GM19463 (cell line): ENCODE measurements at regions not wholly inside any gene's neighbourhood (a gene's known extent, or its start where the extent isn't known, plus 50 kb on each side); places are given as distances from the start of the nearest gene placed in this dataset.
A peak's percentile ranks its signal among the peaks of the same experiment; 100 is the strongest.

ENCODE experiments used
- ATAC-seq: cut with Tn5 transposase; IDR thresholded peaks from one replicate; pipeline ENCODE4 v1.9.1; 2021; ENCODE audit warnings: mild to moderate bottlenecking, moderate library complexity; ENCODE audit not compliant: unreplicated experiment

- no peak for ATAC-seq
Observed at GRCh38 chr18:51516478-51517038, 319.1 kb upstream of the MEX3C start.

GRCh38 chr18:51519571-51519970 lies 322.1 kb upstream of the MEX3C start:
- ATAC-seq: no peak

DNA sequence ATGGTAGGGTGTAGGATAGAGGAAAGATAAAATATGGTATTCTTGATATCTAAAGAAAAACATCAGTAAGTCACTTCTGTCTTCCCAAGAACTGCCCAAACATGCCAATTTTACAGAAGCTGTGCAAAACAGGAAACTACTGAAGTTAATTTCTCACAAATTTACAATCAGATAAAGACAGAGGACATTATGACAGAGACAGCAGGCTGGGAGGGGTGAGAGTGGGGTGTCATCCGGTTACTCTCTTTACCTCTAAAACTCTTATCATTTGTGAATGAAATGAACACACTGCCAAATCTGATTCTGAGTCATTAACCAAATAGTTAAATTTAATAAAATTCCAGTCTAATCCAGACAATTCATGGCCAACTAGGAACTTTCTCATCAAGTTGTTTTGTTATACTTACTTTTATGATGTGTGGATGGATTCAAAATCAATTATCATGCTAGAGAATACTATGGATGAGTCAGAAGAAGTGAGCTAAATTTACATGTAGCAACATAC lies 323.2 kb upstream of the MEX3C start:
- ATAC-seq: no peak

GRCh38 chr18:51522338-51522737 lies 324.9 kb upstream of the MEX3C start:
- ATAC-seq: no peak

- ATAC-seq: no peak
Observed at GRCh38 chr18:51522821-51523220, 325.3 kb upstream of the MEX3C start.

GRCh38 chr18:51523671-51524070 lies 326.2 kb upstream of the MEX3C start:
- no peak for ATAC-seq

DNA sequence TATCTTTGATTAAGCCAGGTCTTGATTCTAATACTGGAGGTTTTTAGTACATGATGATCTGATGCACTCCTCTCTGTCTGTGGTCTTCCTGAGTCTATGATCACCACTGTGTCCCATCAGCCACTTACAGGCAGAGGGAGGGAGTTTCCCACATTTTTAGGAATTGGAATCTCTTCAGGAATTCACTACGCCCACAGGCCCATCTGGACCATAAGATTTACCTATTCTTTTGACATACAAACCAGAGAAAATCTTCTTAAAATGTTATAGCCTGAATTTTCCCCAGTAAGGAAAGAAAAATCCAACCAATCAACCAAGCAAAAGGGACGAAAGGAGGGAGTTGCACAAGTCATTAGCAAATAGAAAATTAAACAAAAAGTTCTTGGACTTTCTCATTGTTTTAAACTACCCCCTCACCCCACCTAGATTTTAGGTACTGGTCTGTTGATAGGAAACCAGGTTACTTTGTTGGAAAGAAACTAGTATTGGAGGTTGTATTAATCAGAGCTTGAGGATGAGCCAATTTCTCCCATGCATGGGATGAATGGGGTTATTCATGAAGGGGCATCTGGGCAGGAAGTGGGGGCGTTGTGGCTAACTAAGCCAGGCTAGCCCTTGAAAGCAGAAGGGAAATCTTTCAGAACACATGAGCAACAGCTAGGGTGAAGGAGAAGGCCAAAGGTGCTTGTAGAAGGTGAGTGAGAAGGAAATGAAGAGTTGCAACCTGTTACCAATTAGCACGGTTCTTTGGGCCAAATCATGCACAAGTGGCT lies 328.2 kb upstream of the MEX3C start:
- no peak for ATAC-seq

- ATAC-seq: no peak
Observed at GRCh38 chr18:51527826-51528225, 330.3 kb upstream of the MEX3C start.

- no peak for ATAC-seq
Observed at GRCh38 chr18:51531501-51531900, 334.0 kb upstream of the MEX3C start.

GRCh38 chr18:51537487-51537886 lies 340.0 kb upstream of the MEX3C start:
- ATAC-seq: peak; percentile 90

DNA sequence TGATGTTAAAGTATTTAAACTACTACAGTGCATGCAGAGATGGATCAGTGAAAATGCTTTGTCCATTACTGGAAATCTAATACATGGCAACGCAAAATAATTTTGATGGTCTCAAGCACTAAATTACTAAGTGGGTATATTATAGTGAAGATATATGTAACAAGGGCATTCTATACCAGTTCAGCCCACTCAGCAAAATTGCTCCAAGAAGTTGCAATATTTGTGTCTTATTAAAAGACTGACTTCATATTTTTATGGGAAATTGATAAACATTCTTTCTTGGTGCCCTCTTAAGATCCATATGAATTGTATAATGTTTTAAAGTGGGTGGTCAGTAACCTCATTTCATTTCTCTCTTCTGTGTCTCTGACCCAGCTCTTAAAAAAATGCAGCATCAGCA lies 343.1 kb upstream of the MEX3C start:
- ATAC-seq: no peak

DNA sequence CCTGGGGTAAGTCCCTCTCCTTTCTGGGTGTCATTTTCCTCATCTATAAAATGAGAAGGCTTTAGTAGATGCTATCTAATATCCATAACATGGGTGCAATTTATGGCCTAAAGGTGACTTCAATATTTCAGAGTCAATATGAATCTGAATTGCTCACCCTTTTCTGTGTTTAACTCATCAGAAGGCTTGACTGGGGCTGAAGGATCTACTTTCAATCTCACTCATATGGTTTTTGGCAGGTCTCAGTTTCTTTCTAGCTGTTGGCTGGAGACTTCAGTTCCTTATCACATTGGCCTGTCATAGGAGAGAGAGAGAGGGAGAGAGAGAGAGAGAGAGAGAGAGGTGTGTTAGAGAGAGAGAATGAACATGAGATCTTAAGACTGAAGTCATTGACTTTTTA lies 343.7 kb upstream of the MEX3C start:
- ATAC-seq: no peak

DNA sequence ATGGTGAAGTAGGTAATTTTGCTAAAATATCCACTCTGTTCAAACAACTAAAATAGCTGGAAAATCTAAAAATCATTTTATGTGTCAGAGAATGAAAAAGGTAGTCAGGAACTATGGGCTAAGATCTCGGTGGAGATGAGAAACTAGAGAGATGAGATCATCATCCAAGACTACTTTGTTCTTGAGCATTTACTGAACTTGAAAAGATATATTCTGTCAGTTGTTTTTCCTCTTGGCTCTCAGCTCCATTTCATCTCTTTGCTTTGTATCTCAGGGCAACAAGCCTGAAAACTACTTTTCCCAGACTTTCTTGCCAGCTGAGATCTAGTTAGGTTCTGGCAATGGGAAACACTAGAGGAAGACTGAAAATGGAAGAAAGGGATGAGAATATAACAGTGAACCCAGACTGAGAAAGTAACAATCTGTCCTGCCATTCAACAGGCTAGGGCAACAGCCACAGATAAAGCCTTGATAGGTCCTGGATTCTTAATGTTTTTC lies 346.2 kb upstream of the MEX3C start:
- no peak for ATAC-seq

DNA sequence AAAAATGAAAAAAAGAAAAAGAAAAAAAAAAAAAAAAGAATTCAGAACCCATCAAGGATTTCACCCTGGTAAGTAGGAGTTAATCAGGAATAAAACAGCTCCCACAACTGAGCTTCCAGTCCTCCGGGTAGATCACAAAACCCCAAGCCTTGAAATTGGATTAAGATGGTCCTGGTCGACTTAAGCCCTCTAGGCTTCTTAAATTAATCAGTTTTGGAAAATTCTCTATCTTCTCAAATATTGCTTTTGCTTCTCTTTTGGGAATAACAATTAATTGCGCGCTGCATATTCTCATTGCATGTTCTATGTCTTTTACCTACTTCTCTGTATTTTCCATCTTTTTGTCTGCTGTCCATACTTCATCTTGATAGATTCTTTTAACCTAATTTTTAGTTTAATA lies 348.0 kb upstream of the MEX3C start:
- ATAC-seq: no peak

GRCh38 chr18:51559198-51559901 lies 361.9 kb upstream of the MEX3C start:
- no peak for ATAC-seq

- ATAC-seq: no peak
Observed at GRCh38 chr18:51559902-51560287, 362.4 kb upstream of the MEX3C start.

GRCh38 chr18:51561821-51562220 lies 364.3 kb upstream of the MEX3C start:
- no peak for ATAC-seq

DNA sequence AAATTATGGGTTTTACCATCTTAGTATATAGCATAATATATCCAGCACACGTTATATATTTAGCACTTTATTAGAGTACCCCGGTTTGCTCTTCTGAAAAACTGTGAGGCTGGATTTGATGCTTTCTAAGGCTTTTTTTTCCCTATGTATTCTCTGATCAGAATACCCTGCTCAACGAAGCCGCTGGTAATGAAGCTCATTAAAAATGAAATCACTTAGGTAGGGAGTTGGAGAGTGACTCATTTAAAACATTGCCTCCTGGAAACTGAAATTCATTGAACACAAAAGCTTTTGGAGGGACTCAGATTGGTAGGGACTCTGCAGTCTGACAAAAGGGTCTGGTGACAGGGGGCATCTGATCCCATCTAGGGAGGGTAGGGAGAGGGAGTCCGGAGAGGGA lies 365.4 kb upstream of the MEX3C start:
- ATAC-seq: no peak

DNA sequence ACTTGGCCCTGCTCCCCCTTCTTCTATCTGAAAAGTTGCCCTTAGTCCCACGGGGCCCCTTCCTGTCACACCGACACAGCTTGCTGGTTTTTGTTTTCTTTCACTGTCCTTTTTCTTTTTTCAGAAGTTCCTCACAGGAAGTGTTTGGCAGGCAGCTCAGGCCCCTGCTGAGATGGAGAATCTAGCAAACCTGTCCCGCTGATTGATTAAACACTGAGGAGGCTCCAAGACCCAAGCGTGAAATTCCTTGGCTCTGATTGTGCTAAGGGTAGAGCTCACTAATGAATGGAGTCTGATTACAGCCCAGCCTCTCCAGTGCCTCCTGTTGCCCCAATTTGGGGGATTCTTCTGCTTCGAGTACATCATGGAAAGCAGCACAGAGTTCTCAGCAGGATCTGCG lies 365.9 kb upstream of the MEX3C start:
- no peak for ATAC-seq

DNA sequence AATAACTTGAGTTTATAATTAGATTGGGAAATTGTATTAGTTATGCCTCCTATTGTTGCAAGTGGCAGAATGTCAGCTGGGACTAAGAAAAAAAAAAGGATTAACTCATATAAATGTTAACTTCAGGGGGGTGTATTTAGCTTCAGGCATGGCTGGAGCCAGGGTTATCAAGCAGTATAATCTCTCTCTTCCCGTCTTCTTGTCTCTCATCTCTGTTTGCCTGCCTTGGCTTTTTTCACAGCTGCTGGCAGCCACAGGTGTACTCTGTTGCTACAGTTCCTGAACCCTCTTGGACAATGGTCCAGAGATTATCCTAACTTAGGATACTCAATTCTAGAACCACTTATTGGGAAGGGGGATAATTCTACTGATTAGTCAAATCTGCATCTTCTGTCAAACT lies 370.7 kb upstream of the MEX3C start:
- ATAC-seq: no peak

- no peak for ATAC-seq
Observed at GRCh38 chr18:51569153-51569552, 371.7 kb upstream of the MEX3C start.

DNA sequence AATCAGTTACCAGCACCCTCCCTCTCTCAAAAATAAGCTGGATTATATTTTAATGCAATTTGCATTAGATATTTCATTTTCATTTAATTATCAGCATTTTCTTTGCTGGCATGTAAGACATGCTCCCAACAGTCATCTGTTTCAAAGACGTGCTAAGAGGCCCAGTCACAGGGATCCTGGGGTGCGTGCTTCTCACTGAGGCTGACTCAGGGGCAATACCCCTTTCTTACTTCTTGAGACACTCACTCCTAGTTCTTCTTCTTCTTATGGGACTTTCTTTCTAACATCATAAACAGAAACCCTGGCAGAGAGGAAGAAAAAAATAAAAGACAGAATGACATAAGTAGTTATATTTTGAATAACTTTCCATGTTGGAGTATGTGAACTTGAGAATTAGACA lies 372.1 kb upstream of the MEX3C start:
- ATAC-seq: no peak
